HG02884 (cell line): ENCODE measurements at regions not wholly inside any gene's neighbourhood (a gene's known extent, or its start where the extent isn't known, plus 50 kb on each side); places are given as distances from the start of the nearest gene placed in this dataset.
A peak's percentile ranks its signal among the peaks of the same experiment; 100 is the strongest.

Experiments used
- ATAC-seq: cut with Tn5 transposase; IDR thresholded peaks from one replicate; pipeline ENCODE4 v1.9.1; 2021; ENCODE audit warnings: mild to moderate bottlenecking, moderate library complexity; ENCODE audit not compliant: unreplicated experiment

- ATAC-seq = no peak
Observed at GRCh38 chr10:88122576-88122975, 259.2 kb downstream of the PTEN start.

- no peak for ATAC-seq
Observed at GRCh38 chr10:88125766-88126165, 262.3 kb downstream of the PTEN start.

GRCh38 chr10:88126699-88127098 lies 263.3 kb downstream of the PTEN start:
- no peak for ATAC-seq

- no peak for ATAC-seq
Observed at GRCh38 chr10:88127269-88127668, 263.8 kb downstream of the PTEN start.

GRCh38 chr10:88127766-88128165 lies 264.3 kb downstream of the PTEN start:
- ATAC-seq = no peak

GRCh38 chr10:88129013-88129412 lies 265.6 kb downstream of the PTEN start:
- no peak for ATAC-seq

GRCh38 chr10:88130912-88131311 lies 267.5 kb downstream of the PTEN start:
- no peak for ATAC-seq

GRCh38 chr10:88131511-88132139 lies 268.2 kb downstream of the PTEN start:
- no peak for ATAC-seq

- ATAC-seq = no peak
Observed at GRCh38 chr10:88136712-88137111, 273.3 kb downstream of the PTEN start.

- peak; percentile 91 for ATAC-seq
Observed at GRCh38 chr10:88138319-88138848, 275.0 kb downstream of the PTEN start.

GRCh38 chr10:88147000-88147798 lies 283.8 kb downstream of the PTEN start:
- no peak for ATAC-seq

- ATAC-seq = no peak
Observed at GRCh38 chr10:88149906-88150305, 286.5 kb downstream of the PTEN start.

GRCh38 chr10:88150339-88150738 lies 286.9 kb downstream of the PTEN start:
- no peak for ATAC-seq

- ATAC-seq = peak; percentile 91
Observed at GRCh38 chr10:88152728-88153133, 289.3 kb downstream of the PTEN start.

GRCh38 chr10:88154596-88155250 lies 291.3 kb downstream of the PTEN start:
- ATAC-seq = no peak

- no peak for ATAC-seq
Observed at GRCh38 chr10:88156341-88156740, 292.9 kb downstream of the PTEN start.

- ATAC-seq = no peak
Observed at GRCh38 chr10:88157981-88158465, 294.6 kb downstream of the PTEN start.

- no peak for ATAC-seq
Observed at GRCh38 chr10:88158526-88159122, 295.2 kb downstream of the PTEN start.

- no peak for ATAC-seq
Observed at GRCh38 chr10:88159127-88159829, 295.9 kb downstream of the PTEN start.

GRCh38 chr10:88161070-88161469 lies 297.6 kb downstream of the PTEN start:
- no peak for ATAC-seq

GRCh38 chr10:88161756-88162155 lies 298.3 kb downstream of the PTEN start:
- no peak for ATAC-seq
